Breast epithelium (tissue), 3 donors: ENCODE measurements at regions not wholly inside any gene's neighbourhood (a gene's known extent, or its start where the extent isn't known, plus 50 kb on each side); places are given as distances from the start of the nearest gene placed in this dataset.

Source experiments
- CTCF ChIP-seq, 3 donors: fragments of 450-650 bp; IDR thresholded peaks; one replicate each; pipeline ENCODE4 v1.5.1; 2016 to 2017; ENCODE audit warnings: antibody characterized with exemption in 3 of 3, mild to moderate bottlenecking in 3 of 3, moderate library complexity in 3 of 3
- POLR2AphosphoS5 ChIP-seq, 3 donors: sonication (generic); formaldehyde crosslinking; IDR thresholded peaks; one replicate each; pipeline ENCODE4 v1.6.1; 2017; ENCODE audit warnings: antibody characterized with exemption in 3 of 3

DNA sequence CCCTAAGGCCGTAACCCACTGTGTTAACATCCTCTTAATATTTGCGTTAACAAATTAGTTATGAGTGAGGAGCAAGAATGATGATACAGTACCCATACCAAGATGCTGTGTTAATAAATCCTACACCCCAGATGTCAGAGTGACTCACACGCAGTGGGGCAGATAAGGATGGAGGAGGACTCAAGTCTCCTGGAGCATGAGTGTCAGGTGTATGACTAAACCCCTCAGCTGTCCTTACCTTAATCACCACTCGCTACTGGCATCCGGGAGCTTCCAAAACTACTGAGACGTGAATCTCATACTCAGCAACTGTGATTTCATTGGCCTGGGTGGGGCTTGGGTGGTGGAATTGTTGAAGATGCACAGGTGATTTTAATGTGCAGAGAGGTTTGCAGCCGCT, 131.3 kb upstream of the MTHFD1L start:
- no peak for TF ChIP-seq POLR2AphosphoS5 (IDR thresholded peaks at IDR 0.05)
- no peak for TF ChIP-seq CTCF (IDR thresholded peaks at IDR 0.05)
